Suppressor macrophage treated with lipopolysaccharide for 4 hours (primary cell): ENCODE measurements at regions not wholly inside any gene's neighbourhood (a gene's known extent, or its start where the extent isn't known, plus 50 kb on each side); places are given as distances from the start of the nearest gene placed in this dataset.
"Not testable (repeated sequence)": the region's sequence is repeated elsewhere in the genome, so short reads cannot be mapped to it uniquely, and the experiment has no call there.

Source experiments
- DNase-seq: peaks from one replicate; pipeline ENCODE4 v3.0.0-alpha.2; 2020

GRCh38 chr16:80250381-80250780 lies 290.4 kb upstream of the DYNLRB2 start:
- DNase-seq, result no peak

GRCh38 chr16:80243303-80243702 lies 297.5 kb upstream of the DYNLRB2 start:
- DNase-seq, result not testable (repeated sequence)

DNA sequence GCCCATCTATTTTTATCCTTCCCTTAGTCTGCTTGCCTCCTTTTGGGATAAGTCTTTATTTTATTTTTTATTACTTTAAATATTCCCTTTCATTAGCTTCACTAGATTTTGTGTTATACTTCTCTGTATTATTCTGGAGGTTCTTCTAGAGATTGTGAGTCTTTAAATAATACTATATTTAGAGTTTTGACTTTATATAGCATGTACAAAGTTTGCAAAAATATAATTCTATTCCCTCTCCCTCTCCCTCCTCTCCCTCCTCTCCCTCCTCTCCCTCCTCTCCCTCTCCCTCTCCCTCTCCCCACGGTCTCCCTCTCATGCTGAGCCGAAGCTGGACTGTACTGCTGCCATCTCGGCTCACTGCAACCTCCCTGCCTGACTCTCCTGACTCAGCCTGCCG lies 298.5 kb upstream of the DYNLRB2 start:
- DNase-seq, result not testable (repeated sequence)

- DNase-seq, result no peak
These were observed 307.5 kb upstream of the DYNLRB2 start for GRCh38 chr16:80233097-80233835.

DNA sequence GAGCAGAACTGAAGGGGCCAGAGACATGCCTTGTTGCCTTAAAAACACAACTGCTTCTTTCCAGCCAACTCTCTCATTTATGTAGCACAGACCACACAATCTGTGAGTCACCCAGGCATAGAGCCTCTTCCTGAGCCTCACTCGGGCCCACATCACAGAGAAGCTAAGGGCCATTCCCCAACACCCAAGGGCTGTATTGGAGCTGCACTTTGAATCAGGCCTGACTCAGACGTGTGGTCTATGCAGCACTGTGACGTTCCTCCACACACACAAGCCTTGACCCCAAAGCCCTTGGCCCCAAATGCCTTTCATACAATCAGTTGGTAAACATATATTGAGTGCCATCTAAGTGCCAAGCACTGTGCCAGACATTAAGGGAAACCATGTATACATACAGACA lies 308.9 kb upstream of the DYNLRB2 start:
- DNase-seq, result no peak

DNA sequence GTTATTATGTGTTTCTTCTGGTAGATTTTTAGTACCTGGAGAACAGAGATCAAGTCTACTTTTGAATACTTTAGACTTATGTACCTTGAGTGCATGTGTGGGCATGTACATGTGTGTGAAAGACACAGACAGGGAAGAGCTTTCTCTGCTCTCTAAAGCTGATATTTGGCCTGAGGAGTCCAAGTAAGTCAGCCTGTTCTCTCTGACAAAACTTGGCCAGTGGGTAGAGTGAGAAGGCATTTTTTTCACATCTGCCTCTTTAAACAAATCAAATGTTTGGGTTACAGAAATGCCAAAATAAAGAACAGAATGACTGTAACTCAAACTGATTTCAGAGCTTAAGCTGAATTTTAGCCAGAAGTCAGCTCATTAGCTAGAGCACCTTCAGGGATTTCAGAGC lies 309.7 kb upstream of the DYNLRB2 start:
- no peak for DNase-seq

DNA sequence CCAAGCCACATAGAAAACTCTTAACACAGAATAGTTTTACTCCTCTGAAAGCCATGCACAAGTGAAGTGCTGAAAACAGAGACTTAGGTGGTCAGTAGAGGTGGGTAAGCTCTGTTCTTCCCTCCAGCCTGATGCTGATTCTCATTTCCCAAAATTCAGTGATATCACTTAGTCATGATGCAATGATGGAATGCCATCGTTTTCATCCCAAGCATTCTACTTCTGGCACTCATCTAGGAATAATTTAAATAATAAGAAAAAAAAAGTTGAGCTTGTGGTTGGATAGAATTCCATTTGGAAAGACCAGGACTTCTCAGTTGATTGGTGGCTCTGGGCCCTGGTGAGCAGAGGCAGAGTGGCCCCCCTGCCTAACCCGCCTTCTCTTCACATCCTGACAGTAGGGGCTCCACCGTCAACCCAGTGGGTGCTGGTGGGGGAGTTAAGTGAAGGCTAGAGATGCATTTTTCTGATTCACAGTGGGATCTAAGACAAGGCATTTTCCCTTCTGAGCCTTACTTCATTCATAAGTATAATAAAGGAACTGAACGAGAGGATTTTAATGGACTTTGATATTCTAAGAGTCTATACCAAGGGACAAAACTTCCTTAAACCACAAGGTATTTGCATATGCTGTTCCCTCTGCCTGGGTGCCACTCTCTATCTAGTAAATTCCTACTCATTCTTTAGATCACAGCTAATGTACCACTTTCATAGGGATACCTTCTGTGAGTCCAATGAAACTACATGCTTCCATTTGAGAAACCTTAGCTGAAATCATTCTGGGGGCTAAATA lies 310.3 kb upstream of the DYNLRB2 start:
- DNase-seq, result no peak

DNA sequence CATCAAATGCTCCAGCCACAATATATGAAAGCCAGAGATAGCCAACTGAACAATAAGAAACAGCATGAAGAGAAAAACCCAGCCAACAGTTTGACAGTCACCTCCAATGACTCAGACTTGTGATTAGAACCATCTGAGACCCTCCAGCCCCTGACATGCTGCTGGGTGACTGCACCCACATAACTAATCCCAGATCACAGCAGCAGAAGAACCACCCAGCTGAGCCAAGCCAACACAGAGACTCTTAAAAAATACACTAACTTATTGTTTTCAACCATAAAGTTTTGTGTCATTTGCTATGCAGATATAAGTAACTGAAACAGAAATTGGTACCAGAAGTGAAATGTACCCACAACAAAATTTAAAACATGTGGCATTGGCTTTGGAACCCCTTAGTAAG lies 314.3 kb upstream of the DYNLRB2 start:
- no peak for DNase-seq

- no peak for DNase-seq
These were observed 330.0 kb upstream of the DYNLRB2 start for GRCh38 chr16:80210787-80211186.

DNA sequence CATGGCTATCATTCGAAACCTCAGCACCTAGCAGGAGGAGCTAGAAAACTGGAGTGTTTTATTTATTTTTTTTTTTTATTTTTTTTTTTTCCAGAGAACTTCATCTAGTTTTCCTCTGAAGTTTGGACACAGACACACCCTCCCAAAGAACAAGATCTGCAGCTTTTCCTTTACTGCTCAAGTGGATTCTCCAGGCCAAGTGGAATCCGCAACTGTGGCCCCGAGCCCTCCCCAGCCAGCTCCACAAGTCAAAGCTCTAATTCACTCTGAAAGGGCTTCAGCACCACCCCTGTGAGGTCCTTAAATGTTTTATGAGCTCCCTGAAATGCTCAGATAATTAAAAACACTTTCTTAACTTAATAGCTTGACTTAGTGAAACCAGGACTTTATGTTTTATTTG lies 332.1 kb upstream of the DYNLRB2 start:
- DNase-seq, result no peak

GRCh38 chr16:80208015-80208414 lies 332.8 kb upstream of the DYNLRB2 start:
- DNase-seq, result no peak

- no peak for DNase-seq
These were observed 337.0 kb upstream of the DYNLRB2 start for GRCh38 chr16:80203821-80204220.

DNA sequence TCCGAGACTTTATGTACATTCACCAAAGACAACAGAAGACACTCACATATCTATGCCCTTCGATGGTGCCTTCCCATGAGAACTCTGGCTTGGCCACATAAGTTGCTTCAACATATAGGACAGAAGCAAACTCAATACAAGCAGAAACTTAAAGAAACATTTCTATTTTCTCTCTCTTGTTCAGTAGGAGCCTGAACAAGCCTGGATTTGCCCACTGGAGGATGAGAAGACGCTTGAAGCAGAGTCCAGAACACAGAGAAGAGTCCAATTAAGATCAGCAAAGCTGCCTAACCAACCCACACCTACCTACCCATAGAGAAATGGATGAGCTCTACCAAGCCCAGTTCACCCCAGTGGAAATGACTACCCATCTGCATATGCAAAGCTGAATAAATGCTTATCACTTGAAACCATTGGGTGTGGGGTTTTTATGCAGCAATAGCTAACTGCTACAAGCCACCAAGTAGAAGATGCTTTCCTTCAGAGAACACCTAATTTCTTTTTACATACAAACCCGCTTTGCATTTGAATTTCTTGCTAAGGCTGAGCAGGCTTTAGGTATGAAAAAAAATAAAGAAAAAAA lies 337.9 kb upstream of the DYNLRB2 start:
- DNase-seq, result no peak

GRCh38 chr16:80200079-80200478 lies 340.7 kb upstream of the DYNLRB2 start:
- no peak for DNase-seq

- DNase-seq, result no peak
These were observed 341.2 kb upstream of the DYNLRB2 start for GRCh38 chr16:80199614-80200013.

- DNase-seq, result no peak
These were observed 342.2 kb upstream of the DYNLRB2 start for GRCh38 chr16:80198311-80199299.

- no peak for DNase-seq
These were observed 343.0 kb upstream of the DYNLRB2 start for GRCh38 chr16:80197741-80198201.

DNA sequence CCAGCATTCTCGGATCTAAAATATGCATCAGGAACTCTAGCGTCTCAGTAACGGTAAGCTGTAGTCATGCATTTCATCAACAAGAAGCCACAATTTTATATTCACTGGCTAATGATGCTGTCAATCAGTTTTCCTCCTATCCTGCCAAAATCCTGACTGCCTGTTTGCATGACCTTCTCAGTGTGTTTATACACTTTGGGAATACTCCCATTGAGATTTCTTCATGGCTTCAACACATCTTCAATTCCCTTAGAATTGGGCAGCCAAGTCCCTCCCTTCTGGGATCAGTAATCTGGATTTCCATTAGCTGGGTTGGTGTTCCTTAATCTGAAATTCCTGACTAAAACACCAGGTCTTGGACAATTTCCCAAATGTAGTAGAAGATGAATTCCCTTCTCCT lies 348.9 kb upstream of the DYNLRB2 start:
- DNase-seq, result no peak

GRCh38 chr16:80189476-80190175 lies 351.2 kb upstream of the DYNLRB2 start:
- DNase-seq, result no peak

GRCh38 chr16:80176114-80176513 lies 364.7 kb upstream of the DYNLRB2 start:
- no peak for DNase-seq

GRCh38 chr16:80175011-80175410 lies 365.8 kb upstream of the DYNLRB2 start:
- no peak for DNase-seq

DNA sequence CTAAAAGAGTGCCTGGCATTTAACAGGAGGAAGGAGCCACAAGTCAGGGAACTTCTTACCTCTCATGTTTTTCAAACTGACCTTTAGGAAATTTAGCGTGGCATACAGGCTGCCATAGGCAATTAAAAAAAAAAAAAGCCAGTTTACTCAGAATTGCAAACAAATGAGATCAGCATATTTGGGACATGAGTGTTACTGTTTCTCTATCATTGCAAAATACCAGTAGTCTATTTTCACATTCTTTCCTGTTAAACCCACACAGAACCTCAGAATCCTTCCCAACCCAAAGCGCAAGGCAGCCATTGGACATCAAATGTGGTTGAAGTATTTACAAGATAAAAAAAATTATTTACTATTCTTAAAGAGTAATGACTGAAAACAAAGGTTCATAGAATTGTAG lies 366.4 kb upstream of the DYNLRB2 start:
- no peak for DNase-seq
